Nephron progenitor cell (in vitro differentiated cells): ENCODE measurements at regions not wholly inside any gene's neighbourhood (a gene's known extent, or its start where the extent isn't known, plus 50 kb on each side); places are given as distances from the start of the nearest gene placed in this dataset.

Experiments used
- DNase-seq: peaks from one replicate; pipeline ENCODE4 v3.0.0; 2021
- H3K27ac Mint-ChIP-seq: 2 replicates; pipeline ENCODE4 v1.8.0; 2021; ENCODE audit warnings: mild to moderate bottlenecking, moderate library complexity, mixed read lengths
- H3K27me3 Mint-ChIP-seq: 2 replicates; pipeline ENCODE4 v1.8.0; 2021; ENCODE audit warnings: mild to moderate bottlenecking, low read depth, mixed read lengths; ENCODE audit not compliant: poor library complexity
- H3K36me3 Mint-ChIP-seq: 2 replicates; pipeline ENCODE4 v1.8.0; 2021; ENCODE audit warnings: low read depth, mixed read lengths
- H3K4me1 Mint-ChIP-seq: 2 replicates; pipeline ENCODE4 v1.8.0; 2021; ENCODE audit warnings: mixed read lengths
- H3K4me3 Mint-ChIP-seq: 2 replicates; pipeline ENCODE4 v1.8.0; 2021; ENCODE audit warnings: mild to moderate bottlenecking, moderate library complexity, mixed read lengths
- H3K9me3 Mint-ChIP-seq: 2 replicates; pipeline ENCODE4 v1.8.0; 2021; ENCODE audit warnings: mild to moderate bottlenecking, moderate library complexity, mixed read lengths
- TF ChIP-seq, protein P1 (sequence below): fragments of 200-600 bp; sonication (generic); IDR thresholded peaks from 2 replicates; pipeline ENCODE4 v1.5.0; 2021; ENCODE audit warnings: antibody characterized with exemption

DNA sequence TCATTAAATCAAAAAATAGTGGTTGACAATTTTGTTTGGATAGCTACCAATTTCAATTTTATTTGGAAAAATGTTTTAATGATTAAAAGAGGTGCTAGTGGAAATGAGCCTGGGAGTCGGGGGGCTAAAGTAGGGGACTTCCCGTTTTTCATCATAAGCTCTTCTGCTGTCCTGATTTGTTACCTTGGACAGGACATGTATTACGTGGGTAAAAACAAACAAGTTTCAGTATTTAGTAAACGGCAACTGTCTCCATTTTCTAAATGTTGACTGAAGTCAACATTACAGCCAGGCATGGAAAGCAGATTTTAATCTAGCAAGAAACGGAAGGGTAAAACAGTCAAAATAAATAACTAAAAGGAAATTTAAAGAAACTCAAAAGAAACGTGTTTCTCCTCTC lies 212.3 kb upstream of the GRAMD2B start:
- TF ChIP-seq, protein P1, sequence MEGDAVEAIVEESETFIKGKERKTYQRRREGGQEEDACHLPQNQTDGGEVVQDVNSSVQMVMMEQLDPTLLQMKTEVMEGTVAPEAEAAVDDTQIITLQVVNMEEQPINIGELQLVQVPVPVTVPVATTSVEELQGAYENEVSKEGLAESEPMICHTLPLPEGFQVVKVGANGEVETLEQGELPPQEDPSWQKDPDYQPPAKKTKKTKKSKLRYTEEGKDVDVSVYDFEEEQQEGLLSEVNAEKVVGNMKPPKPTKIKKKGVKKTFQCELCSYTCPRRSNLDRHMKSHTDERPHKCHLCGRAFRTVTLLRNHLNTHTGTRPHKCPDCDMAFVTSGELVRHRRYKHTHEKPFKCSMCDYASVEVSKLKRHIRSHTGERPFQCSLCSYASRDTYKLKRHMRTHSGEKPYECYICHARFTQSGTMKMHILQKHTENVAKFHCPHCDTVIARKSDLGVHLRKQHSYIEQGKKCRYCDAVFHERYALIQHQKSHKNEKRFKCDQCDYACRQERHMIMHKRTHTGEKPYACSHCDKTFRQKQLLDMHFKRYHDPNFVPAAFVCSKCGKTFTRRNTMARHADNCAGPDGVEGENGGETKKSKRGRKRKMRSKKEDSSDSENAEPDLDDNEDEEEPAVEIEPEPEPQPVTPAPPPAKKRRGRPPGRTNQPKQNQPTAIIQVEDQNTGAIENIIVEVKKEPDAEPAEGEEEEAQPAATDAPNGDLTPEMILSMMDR, result no peak
- H3K27me3 Mint-ChIP-seq, result no peaks in the 10 kb centered on the region
- H3K4me1 Mint-ChIP-seq, result no peaks in the 10 kb centered on the region
- no peak overlapping the region for H3K27ac Mint-ChIP-seq
- H3K4me3 Mint-ChIP-seq, result no peak overlapping the region
- peaks cover 16% of the 10 kb centered on the region for H3K36me3 Mint-ChIP-seq
- no peak for DNase-seq
- peaks cover 30% of the 10 kb centered on the region for H3K9me3 Mint-ChIP-seq

DNA sequence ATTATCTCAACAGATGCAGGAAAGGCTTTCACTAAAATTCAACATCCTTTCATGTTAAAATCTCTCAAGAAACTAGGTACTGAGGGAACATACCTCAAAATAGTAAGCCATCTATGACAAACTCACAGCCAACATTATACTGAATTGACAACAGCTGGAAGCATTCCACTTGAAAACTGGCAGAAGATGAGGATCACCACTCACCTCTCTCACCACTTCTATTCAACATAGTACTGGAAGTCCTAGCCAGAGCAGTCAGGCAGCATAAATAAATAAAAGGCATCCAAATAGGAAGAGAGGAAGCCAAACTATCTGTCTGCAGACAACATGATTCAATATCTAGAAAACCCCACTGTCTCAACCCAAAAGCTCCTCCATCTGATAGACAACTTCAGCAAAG lies 203.6 kb upstream of the GRAMD2B start:
- H3K4me1 Mint-ChIP-seq, result no peaks in the 10 kb centered on the region
- no peak overlapping the region for H3K27ac Mint-ChIP-seq
- no peak overlapping the region for H3K4me3 Mint-ChIP-seq
- H3K9me3 Mint-ChIP-seq, result peaks cover 33% of the 10 kb centered on the region
- TF ChIP-seq, protein P1, result no peak
- no peak for DNase-seq
- H3K27me3 Mint-ChIP-seq, result no peaks in the 10 kb centered on the region
- H3K36me3 Mint-ChIP-seq, result peaks cover 13% of the 10 kb centered on the region

DNA sequence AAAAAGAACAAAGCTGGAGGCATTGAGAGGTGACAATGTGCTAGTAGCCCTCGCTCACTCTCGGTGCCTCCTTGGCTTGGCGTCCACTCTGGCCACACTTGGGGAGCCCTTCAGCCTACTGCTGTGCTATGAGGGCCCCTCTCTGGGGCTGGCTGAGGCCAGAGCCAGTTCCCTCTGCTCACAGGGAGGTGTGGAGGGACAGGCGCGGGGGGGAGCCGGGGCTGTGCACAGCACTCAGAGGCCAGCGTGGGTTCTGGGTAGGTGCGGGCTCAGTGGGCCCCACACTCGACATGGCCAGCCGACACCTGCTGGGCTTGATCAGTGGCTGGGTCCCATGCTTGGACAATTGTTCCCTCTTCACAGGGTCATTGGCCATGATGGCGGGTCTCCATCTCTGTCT lies 202.5 kb upstream of the GRAMD2B start:
- H3K27me3 Mint-ChIP-seq, result no peaks in the 10 kb centered on the region
- no peak overlapping the region for H3K4me3 Mint-ChIP-seq
- H3K36me3 Mint-ChIP-seq, result peaks cover 13% of the 10 kb centered on the region
- H3K27ac Mint-ChIP-seq, result no peak overlapping the region
- TF ChIP-seq, protein P1, result no peak
- H3K9me3 Mint-ChIP-seq, result peaks cover 38% of the 10 kb centered on the region
- H3K4me1 Mint-ChIP-seq, result no peaks in the 10 kb centered on the region
- no peak for DNase-seq

DNA sequence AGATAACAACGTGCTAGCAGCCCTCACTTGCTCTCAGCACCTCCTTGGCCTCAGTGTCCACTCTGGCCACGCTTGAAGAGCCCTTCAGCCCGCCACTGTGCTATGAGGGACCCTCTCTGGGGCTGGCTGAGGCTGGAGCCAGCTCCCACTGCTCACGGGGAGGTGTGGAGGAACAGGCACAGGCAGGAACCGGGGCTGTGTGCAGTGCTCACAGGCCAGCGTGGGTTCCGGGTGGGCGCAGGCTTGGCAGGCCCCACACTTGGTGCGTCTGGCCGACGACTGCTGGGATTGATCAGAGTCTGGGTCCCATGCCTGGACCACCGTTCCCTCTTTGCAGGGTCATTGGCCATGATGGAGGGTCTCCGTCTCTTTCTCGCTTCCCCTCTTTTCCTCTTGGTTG lies 194.3 kb upstream of the GRAMD2B start:
- Mint-ChIP-seq H3K36me3 (peaks cover 23% of the 10 kb centered on the region), H3K27me3 (peaks cover 4% of the 10 kb centered on the region), H3K27ac (no peak overlapping the region), H3K4me3 (no peak overlapping the region), H3K9me3 (peaks cover 55% of the 10 kb centered on the region), H3K4me1 (peaks cover 13% of the 10 kb centered on the region)
- TF ChIP-seq, protein P1, result no peak
- no peak for DNase-seq

DNA sequence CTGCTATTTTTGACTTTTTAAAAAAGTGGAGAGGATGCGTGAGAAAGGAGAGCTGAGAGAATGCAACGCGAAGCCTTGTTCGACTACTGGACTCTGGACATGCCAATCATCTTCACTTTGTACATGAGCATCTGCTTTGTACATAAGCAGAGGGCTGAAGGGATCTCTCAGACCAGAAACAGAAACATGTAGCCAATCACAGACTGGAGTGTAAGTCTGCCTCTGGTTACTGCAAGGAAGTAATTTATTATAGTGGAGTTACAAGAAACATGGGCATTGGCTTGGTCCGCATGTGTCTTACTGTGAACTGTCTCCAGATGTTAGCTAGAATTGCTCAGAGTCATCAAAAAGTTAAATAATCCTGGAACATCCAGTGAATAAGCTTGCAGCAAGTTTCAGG lies 190.0 kb upstream of the GRAMD2B start:
- TF ChIP-seq, protein P1, result no peak
- Mint-ChIP-seq H3K9me3 (peaks cover 40% of the 10 kb centered on the region), H3K27ac (no peak overlapping the region), H3K4me3 (no peak overlapping the region), H3K36me3 (peaks cover 17% of the 10 kb centered on the region), H3K27me3 (peaks cover 4% of the 10 kb centered on the region), H3K4me1 (peaks cover 23% of the 10 kb centered on the region)
- no peak for DNase-seq

DNA sequence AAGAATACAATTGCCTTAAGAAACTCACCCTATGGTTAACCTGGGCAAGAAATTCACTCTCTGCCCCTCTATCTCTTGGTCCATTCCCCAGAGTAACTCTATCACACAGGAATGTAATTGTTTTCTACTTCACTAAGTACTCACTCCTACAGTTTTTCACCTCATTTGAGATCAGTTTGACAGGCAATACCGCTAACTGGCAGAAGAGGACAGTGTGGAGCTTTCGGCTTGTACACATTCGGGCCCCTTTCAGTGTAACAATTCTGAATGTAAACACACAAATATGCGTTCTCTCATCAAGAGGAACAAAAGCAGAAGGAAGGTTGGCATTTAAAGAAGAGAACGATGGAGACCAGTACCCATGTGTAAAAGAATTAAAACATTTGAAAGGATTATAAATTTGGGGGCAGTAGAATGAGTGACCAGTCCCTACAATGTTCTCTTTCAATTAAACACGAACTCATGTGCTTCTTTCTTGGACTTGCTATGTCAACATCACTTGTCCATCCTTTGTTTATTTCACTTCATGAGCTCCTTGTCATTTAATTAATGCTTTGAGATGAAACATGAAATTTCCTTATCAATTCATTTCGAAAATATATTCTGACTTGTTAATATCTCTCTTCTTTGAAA lies 188.5 kb upstream of the GRAMD2B start:
- H3K36me3 Mint-ChIP-seq, result peaks cover 13% of the 10 kb centered on the region
- peaks cover 23% of the 10 kb centered on the region for H3K4me1 Mint-ChIP-seq
- H3K9me3 Mint-ChIP-seq, result peaks cover 28% of the 10 kb centered on the region
- peak; percentile 10 for DNase-seq
- H3K4me3 Mint-ChIP-seq, result no peak overlapping the region
- H3K27ac Mint-ChIP-seq, result no peak overlapping the region
- peaks cover 4% of the 10 kb centered on the region for H3K27me3 Mint-ChIP-seq
- TF ChIP-seq, protein P1, result peak; percentile 81
